ENCODE measurements at regions not wholly inside any gene's neighbourhood (a gene's known extent, or its start where the extent isn't known, plus 50 kb on each side); places are given as distances from the start of the nearest gene placed in this dataset.

DNA sequence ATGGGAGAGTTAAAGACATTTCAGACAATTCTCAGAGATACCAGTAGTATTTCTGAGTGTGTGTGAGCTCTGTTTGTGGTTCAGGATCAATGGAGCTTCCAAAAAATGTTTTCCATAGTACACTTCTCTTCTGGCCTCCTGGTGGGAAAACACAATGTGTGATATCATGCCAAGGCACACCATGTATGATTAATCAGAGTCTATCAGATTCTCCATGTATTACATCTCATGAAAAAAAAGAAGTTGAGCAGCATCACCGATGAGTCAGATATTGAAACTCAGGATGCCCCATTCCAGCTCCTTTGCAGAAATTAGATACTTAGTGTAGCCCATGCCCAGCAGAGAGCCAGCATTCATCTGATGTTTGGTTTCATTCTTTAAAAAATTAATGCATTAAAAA, 620.3 kb upstream of the POU3F3 start:
- intact Hi-C loops (cut with DNase I) = no loop called here
- no peaks in the 10 kb centered on the region for H3K4me1 ChIP-seq
- DNase-seq = no peak
- H3K27me3 ChIP-seq = no peaks in the 10 kb centered on the region
- H3K9me3 ChIP-seq = no peaks in the 10 kb centered on the region
- WGBS, 2 donors = 95 to 100% methylated on average over 1 of the region's 1 CpG
- H3K27ac ChIP-seq = no peak overlapping the region
- no peak overlapping the region for H3K4me3 ChIP-seq
- no peak for TF ChIP-seq POLR2A (IDR thresholded peaks at IDR 0.05)
- TF ChIP-seq, protein P1, sequence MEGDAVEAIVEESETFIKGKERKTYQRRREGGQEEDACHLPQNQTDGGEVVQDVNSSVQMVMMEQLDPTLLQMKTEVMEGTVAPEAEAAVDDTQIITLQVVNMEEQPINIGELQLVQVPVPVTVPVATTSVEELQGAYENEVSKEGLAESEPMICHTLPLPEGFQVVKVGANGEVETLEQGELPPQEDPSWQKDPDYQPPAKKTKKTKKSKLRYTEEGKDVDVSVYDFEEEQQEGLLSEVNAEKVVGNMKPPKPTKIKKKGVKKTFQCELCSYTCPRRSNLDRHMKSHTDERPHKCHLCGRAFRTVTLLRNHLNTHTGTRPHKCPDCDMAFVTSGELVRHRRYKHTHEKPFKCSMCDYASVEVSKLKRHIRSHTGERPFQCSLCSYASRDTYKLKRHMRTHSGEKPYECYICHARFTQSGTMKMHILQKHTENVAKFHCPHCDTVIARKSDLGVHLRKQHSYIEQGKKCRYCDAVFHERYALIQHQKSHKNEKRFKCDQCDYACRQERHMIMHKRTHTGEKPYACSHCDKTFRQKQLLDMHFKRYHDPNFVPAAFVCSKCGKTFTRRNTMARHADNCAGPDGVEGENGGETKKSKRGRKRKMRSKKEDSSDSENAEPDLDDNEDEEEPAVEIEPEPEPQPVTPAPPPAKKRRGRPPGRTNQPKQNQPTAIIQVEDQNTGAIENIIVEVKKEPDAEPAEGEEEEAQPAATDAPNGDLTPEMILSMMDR (IDR thresholded peaks at IDR 0.05) = no peak
- no peak for TF ChIP-seq EP300 (IDR thresholded peaks at IDR 0.05)
- no peak for TF ChIP-seq POLR2AphosphoS5 (IDR thresholded peaks at IDR 0.05)
- no peaks in the 10 kb centered on the region for H3K36me3 ChIP-seq

DNA sequence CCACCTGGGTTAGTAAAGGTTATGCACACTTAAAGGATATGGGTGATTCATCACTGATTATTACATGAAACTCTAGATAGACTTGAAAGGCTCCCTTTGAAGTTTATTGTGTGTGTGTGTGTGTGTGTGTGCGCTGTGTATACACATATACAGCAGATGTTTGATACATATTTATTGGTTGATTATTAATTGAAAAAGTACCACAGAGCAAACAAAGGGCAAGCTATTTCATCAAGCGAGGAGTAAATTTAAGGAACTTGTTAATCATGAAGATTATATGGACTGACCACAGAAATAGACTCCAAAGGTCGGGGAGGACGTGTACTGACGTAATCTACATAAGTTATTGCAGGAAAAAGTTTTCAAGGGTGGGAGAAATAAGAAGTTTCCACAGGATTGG, 617.4 kb upstream of the POU3F3 start:
- Histone ChIP-seq H3K9me3 (no peaks in the 10 kb centered on the region), H3K27me3 (no peaks in the 10 kb centered on the region), H3K27ac (no peak overlapping the region), H3K4me3 (no peak overlapping the region), H3K36me3 (no peaks in the 10 kb centered on the region), H3K4me1 (no peaks in the 10 kb centered on the region)
- intact Hi-C loops (cut with DNase I) = no loop called here
- no peak for DNase-seq
- TF ChIP-seq POLR2A (IDR thresholded peaks at IDR 0.05) (no peak), EP300 (IDR thresholded peaks at IDR 0.05) (no peak), POLR2AphosphoS5 (IDR thresholded peaks at IDR 0.05) (no peak)
- TF ChIP-seq, protein P1 (IDR thresholded peaks at IDR 0.05) = no peak
- WGBS, 2 donors = 25 to 62% methylated on average over 5 of the region's 5 CpGs

DNA sequence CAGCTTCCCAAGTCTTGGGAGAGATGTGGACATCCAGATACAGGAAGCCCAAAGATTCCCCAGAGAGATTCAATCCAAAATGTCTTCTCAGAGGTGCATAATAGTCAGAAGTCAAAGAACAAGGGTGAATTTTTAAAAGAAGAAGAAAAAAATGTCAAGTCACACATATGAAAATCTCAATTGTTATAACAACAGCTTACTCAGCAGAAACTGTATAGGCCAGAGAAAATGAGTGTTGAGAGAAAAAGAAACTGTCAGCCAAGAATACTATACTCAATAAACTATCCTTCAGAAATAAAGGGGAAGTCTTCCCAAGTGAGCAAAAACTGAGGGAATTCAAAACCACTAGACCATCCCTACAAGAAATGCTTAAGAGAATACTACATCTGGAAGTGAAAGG, 612.9 kb upstream of the POU3F3 start:
- Histone ChIP-seq H3K27me3 (no peaks in the 10 kb centered on the region), H3K4me3 (no peak overlapping the region), H3K36me3 (no peaks in the 10 kb centered on the region), H3K9me3 (peaks cover 0 to 8% (median 0%) of the 10 kb centered on the region in 4 donors), H3K4me1 (no peaks in the 10 kb centered on the region), H3K27ac (no peak overlapping the region)
- intact Hi-C loops (cut with DNase I) = no loop called here
- no peak for DNase-seq
- TF ChIP-seq POLR2AphosphoS5 (IDR thresholded peaks at IDR 0.05) (no peak), EP300 (IDR thresholded peaks at IDR 0.05) (no peak), POLR2A (IDR thresholded peaks at IDR 0.05) (no peak)
- TF ChIP-seq, protein P1 (IDR thresholded peaks at IDR 0.05) = no peak

DNA sequence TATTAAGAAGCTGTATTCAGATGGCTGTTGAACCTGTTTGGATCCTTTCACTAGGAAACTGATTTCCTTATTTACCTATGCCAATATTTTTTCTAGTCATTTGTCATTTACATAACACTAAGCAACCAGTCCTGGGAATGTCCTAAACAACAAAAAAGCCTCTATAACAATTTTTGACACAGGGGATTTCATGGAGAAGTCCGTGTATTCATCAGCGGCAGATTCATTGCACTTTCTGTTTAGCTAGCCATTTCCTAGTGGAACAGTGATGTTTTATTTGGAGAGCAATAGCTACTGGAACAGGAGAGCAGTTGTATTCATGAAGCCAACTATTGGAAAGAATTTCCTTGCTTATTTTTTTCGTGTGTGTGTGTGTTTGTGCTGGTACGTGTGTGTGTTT, 604.3 kb upstream of the POU3F3 start:
- no peak for TF ChIP-seq POLR2AphosphoS5 (IDR thresholded peaks at IDR 0.05)
- no peak for TF ChIP-seq EP300 (IDR thresholded peaks at IDR 0.05)
- no peak for TF ChIP-seq POLR2A (IDR thresholded peaks at IDR 0.05)
- TF ChIP-seq, protein P1 (IDR thresholded peaks at IDR 0.05) = no peak
- intact Hi-C loops (cut with DNase I) = no loop called here
- no peaks in the 10 kb centered on the region for H3K4me1 ChIP-seq

DNA sequence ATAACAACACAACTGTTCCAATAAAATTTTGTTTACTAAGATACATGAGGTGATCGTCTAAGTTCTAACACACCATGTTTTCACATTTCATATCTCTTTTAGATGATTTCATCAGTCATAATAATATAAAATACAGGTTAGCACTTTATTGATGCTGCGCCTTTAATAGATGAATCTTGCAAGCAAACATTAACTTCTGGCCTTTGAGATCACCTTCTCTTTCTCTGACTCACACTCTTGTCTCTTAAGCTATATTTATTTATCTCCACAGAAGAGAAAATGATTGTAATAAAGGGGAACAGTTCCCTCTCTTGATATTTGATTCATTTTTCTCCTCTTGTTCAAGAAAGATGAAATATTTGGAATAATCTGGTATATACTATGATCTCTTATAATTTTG, 603.3 kb upstream of the POU3F3 start:
- intact Hi-C loops (cut with DNase I) = no loop called here
- 42 to 84% methylated on average over 2 of the region's 2 CpGs for WGBS, 2 donors
- DNase-seq = no peak

More for the DNA sequence above, 604.3 kb upstream of the POU3F3 start:
- 38 to 60% methylated on average over 4 of the region's 4 CpGs for WGBS, 2 donors
- no peaks in the 10 kb centered on the region for H3K9me3 ChIP-seq
- no peak overlapping the region for H3K4me3 ChIP-seq
- no peak for DNase-seq
- no peaks in the 10 kb centered on the region for H3K27me3 ChIP-seq
- H3K27ac ChIP-seq = no peak overlapping the region
- no peaks in the 10 kb centered on the region for H3K36me3 ChIP-seq

More for the DNA sequence above, 603.3 kb upstream of the POU3F3 start:
- no peak for TF ChIP-seq POLR2AphosphoS5 (IDR thresholded peaks at IDR 0.05)
- TF ChIP-seq EP300 (IDR thresholded peaks at IDR 0.05) = no peak
- TF ChIP-seq POLR2A (IDR thresholded peaks at IDR 0.05) = no peak
- TF ChIP-seq, protein P1 (IDR thresholded peaks at IDR 0.05) = no peak
- no peaks in the 10 kb centered on the region for H3K9me3 ChIP-seq
- no peaks in the 10 kb centered on the region for H3K4me1 ChIP-seq
- H3K27ac ChIP-seq = no peak overlapping the region
- H3K36me3 ChIP-seq = no peaks in the 10 kb centered on the region
- no peak overlapping the region for H3K4me3 ChIP-seq
- H3K27me3 ChIP-seq = no peaks in the 10 kb centered on the region
